ENCODE measurements at regions not wholly inside any gene's neighbourhood (a gene's known extent, or its start where the extent isn't known, plus 50 kb on each side); places are given as distances from the start of the nearest gene placed in this dataset.

DNA sequence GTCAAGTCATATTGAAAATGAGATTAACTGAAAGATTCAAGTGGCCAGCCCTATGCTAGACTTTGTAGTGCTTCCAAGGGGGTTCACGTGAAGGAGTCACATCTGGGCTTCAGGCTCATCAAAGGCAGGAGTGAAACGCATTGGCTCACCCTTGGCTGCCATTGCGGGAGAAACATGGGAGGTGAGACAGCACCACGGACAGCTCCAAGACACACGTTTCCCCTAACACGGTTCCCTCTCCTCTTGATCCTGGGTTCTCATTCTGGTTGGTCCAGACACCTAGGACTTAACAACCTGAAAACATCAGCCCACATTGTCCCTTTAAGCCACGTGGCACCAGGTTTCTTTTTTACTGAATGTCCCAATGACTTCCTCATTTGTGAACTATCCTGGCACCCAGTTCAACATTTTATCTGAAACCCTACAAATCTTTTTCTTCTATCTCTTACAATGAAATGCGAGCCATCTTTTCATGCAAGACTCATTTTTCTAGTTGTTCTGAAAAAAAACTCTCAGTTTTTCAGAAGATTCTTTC, 279.0 kb upstream of the VCX3A start:
- H3F3A ChIP-seq (ENCODE audit: insufficient read depth, low read depth), result no peaks in the 10 kb centered on the region
- H3K9me3 ChIP-seq (ENCODE audit: insufficient read depth, low read depth), result no peaks in the 10 kb centered on the region
- H3K36me3 ChIP-seq (ENCODE audit: low read depth), result no peaks in the 10 kb centered on the region
- no TSS peak for BruUV-seq (replicated peaks)
- DNase-seq, result peak in 1 of 2 experiments; percentile 1
- intact Hi-C loops (cut with micrococcal nuclease; ENCODE audit: unreplicated experiment), result no loop called here
- H3K27ac ChIP-seq, result no peak overlapping the region
- POLR2A ChIA-PET (ENCODE audit: unreplicated experiment), result no interaction called here
- CTCF ChIA-PET, result no interaction called here
- H2AFZ ChIP-seq, result no peak overlapping the region
- no peaks in the 10 kb centered on the region for H3K27me3 ChIP-seq (ENCODE audit: insufficient read depth, low read depth)
- H4K20me1 ChIP-seq (ENCODE audit: insufficient read depth), result no peaks in the 10 kb centered on the region
- H3K79me2 ChIP-seq (ENCODE audit: low read depth), result no peaks in the 10 kb centered on the region
- no peaks in the 10 kb centered on the region for H3K9me2 ChIP-seq (ENCODE audit: insufficient read depth)
- no peaks in the 10 kb centered on the region for H3K4me1 ChIP-seq (replicated peaks; ENCODE audit: insufficient read depth)
- no peak overlapping the region for H3K4me2 ChIP-seq
- TF ChIP-seq EZH2 (IDR thresholded peaks at IDR 0.05; ENCODE audit: low read depth), result no peak
- TF ChIP-seq, protein P1, sequence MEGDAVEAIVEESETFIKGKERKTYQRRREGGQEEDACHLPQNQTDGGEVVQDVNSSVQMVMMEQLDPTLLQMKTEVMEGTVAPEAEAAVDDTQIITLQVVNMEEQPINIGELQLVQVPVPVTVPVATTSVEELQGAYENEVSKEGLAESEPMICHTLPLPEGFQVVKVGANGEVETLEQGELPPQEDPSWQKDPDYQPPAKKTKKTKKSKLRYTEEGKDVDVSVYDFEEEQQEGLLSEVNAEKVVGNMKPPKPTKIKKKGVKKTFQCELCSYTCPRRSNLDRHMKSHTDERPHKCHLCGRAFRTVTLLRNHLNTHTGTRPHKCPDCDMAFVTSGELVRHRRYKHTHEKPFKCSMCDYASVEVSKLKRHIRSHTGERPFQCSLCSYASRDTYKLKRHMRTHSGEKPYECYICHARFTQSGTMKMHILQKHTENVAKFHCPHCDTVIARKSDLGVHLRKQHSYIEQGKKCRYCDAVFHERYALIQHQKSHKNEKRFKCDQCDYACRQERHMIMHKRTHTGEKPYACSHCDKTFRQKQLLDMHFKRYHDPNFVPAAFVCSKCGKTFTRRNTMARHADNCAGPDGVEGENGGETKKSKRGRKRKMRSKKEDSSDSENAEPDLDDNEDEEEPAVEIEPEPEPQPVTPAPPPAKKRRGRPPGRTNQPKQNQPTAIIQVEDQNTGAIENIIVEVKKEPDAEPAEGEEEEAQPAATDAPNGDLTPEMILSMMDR (conservative IDR thresholded peaks at IDR 0.05), result no peak
- H3K4me3 ChIP-seq, result no peak overlapping the region

DNA sequence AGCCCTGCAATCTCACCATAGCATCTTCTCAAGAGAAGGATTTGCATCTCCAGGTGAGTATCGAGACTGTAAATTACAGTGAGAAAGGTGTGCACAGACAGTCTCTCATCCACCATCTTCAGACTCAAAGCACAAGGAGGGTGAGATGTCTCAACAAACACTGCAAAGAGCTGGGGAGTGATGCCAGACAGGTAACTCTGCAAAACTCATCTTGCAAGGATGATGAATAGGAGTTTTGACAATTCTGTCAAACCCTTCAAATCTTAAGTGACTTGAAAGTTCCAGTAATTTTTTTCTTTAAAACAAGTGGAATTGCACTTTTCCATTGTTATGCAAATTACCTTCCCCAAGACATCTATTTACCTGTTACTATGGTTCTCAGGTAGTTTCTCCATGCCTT, 277.2 kb upstream of the VCX3A start:
- H3K4me1 ChIP-seq (replicated peaks; ENCODE audit: insufficient read depth), result no peaks in the 10 kb centered on the region
- no peak overlapping the region for H3K27ac ChIP-seq
- H3K79me2 ChIP-seq (ENCODE audit: low read depth), result no peaks in the 10 kb centered on the region
- no peaks in the 10 kb centered on the region for H3F3A ChIP-seq (ENCODE audit: insufficient read depth, low read depth)
- H3K9me3 ChIP-seq (ENCODE audit: insufficient read depth, low read depth), result no peaks in the 10 kb centered on the region
- DNase-seq, result no peak
- POLR2A ChIA-PET (ENCODE audit: unreplicated experiment), result no interaction called here
- no peaks in the 10 kb centered on the region for H4K20me1 ChIP-seq (ENCODE audit: insufficient read depth)
- no peaks in the 10 kb centered on the region for H3K36me3 ChIP-seq (ENCODE audit: low read depth)
- no peaks in the 10 kb centered on the region for H3K27me3 ChIP-seq (ENCODE audit: insufficient read depth, low read depth)
- BruUV-seq (replicated peaks), result no TSS peak
- H3K4me2 ChIP-seq, result no peak overlapping the region
- no peak overlapping the region for H2AFZ ChIP-seq
- intact Hi-C loops (cut with micrococcal nuclease; ENCODE audit: unreplicated experiment), result no loop called here
- TF ChIP-seq EZH2 (IDR thresholded peaks at IDR 0.05; ENCODE audit: low read depth), result no peak
- TF ChIP-seq, protein P1 (conservative IDR thresholded peaks at IDR 0.05), result no peak
- CTCF ChIA-PET, result no interaction called here
- no peak overlapping the region for H3K4me3 ChIP-seq
- H3K9me2 ChIP-seq (ENCODE audit: insufficient read depth), result no peaks in the 10 kb centered on the region

DNA sequence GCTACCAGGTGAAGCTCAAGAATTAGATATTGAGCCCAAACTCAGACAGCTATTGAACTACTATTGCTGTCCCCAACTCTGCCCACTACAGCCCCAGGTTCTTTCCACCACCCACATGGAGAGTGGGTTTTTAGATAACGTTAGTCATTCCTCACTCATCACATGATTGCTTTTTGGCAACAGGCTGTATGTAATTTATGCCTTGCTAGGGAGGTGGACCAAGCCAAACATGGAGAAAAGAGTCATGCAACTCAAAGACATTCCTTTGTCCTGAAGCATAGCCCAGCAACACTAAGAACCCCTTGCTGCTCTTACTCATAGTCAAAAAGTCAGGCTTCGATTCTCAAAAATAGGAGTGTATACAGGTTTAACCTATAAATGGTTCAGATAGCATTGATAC, 275.9 kb upstream of the VCX3A start:
- CTCF ChIA-PET, result no interaction called here
- no peak for DNase-seq

More for the DNA sequence above, 275.9 kb upstream of the VCX3A start:
- Histone ChIP-seq H3F3A (ENCODE audit: insufficient read depth, low read depth) (no peaks in the 10 kb centered on the region), H3K9me3 (ENCODE audit: insufficient read depth, low read depth) (no peaks in the 10 kb centered on the region), H3K36me3 (ENCODE audit: low read depth) (no peaks in the 10 kb centered on the region), H3K79me2 (ENCODE audit: low read depth) (no peaks in the 10 kb centered on the region), H4K20me1 (ENCODE audit: insufficient read depth) (no peaks in the 10 kb centered on the region), H3K4me2 (no peak overlapping the region), H3K4me1 (replicated peaks; ENCODE audit: insufficient read depth) (no peaks in the 10 kb centered on the region), H3K27me3 (ENCODE audit: insufficient read depth, low read depth) (no peaks in the 10 kb centered on the region), H2AFZ (no peak overlapping the region), H3K27ac (no peak overlapping the region), H3K9me2 (ENCODE audit: insufficient read depth) (no peaks in the 10 kb centered on the region), H3K4me3 (no peak overlapping the region)
- POLR2A ChIA-PET (ENCODE audit: unreplicated experiment), result no interaction called here
- no peak for TF ChIP-seq EZH2 (IDR thresholded peaks at IDR 0.05; ENCODE audit: low read depth)
- TF ChIP-seq, protein P1 (conservative IDR thresholded peaks at IDR 0.05), result no peak
- BruUV-seq (replicated peaks), result no TSS peak
- intact Hi-C loops (cut with micrococcal nuclease; ENCODE audit: unreplicated experiment), result no loop called here
